DMS79 treated with DMSO at 0.1 percent for 48 hours (cell line): ENCODE measurements at regions not wholly inside any gene's neighbourhood (a gene's known extent, or its start where the extent isn't known, plus 50 kb on each side); places are given as distances from the start of the nearest gene placed in this dataset.

Experiments used
- DNase-seq: peaks from one replicate; lab custom pipeline; 2025; lab: John Stamatoyannopoulos, UW

DNA sequence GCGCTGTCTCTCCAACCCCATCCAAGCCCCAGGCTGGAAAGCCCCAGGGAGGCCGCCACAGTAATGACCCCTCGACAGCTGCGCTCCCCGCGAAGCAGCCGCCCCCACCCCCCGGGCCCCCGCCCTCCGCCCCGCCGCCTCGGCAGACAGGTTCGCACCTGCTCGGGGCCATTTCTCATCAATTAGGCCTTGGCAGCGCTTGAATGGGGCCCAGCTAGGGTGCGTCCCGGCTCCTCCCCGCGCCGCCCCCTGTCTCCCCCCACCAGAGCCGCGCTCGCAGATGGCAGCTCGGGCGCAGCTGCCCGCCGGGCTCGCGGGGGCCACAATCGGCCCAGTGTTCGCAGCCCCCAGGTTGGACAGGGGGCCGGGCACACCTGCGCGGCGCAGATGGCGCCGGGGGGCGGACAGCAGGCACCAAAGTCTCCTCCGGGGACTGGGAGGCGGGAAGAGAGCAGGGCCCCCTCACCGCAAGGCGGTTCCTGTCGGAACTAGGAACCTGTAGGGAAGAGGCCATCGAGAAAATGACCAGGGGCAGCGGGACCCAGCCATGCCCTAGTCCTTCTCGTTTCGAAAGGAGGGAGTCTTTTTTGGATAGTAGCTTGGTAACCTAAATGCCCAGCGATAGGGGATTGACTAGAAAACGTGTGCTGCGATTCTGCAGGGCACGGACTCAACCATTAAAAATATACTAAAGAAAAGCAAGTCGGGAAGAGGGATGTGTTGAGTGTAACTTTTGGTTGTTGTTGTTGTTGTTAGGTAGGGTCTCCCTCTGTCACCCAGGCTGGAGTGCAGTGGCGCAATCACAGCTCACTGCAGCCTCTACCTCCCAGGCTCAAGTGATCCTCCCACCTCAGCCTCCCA is 83.2 kb upstream of the EYA2 start:
- DNase-seq = peak; percentile 20

DNA sequence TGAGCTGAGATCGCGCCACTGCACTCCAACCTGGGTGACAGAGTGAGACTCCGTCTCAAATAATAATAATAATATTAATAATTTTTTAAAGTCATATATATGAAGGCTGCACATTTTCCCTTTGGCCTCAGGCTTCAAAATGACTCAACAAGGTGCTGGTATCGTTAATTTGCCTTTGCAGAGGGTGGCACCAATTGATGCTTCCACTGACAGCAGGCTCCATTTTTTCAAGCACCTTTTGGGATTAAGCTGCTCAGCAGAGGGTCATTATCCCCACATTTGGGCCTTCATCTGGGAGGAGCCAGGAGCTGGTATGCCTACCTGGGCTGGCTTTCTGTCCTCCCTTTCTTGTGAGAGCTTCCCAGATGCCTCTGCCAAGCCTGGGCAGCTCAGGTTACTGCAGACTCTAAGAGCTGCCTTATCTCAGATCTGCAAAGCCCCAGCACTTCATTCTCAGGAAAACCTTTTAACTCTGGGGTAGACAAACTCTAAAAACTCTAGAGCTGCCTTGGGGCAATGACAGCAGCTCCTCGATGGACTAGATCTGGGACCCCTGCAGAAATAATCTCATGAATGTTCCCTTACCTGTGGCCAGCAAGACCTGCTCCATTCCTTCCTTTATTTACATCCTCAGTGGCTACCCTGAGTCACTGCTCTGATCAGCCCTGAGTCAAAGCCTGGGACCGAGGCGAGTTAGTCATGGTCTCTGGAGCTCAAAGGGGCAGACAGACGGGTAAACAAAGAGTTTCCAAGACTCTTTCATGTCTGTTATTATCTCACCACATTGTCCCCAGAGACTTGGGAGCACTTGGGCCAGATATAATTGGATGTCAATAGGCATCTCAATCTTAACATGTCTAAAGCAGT is 80.0 kb upstream of the EYA2 start:
- DNase-seq = peak; percentile 72

DNA sequence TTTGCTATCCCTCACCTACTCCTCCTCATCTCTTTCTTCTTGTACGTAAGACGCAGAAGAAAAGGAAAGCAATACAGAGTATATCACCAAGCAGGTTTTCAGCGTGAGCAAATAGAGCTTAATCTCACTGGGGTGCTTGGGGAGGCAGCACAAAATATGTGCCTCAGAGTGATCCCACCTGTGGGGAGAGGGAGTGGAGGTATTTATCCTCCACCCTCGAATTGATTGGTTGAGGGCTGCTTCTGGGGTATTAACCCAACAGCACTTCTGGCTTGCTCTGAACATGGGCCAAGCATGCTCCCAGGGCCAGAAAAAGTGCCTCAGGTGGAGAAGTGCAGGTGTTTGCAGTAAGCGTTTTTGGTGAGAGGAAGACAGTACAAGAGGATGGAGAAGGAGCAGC is 78.5 kb upstream of the EYA2 start:
- no peak for DNase-seq

DNA sequence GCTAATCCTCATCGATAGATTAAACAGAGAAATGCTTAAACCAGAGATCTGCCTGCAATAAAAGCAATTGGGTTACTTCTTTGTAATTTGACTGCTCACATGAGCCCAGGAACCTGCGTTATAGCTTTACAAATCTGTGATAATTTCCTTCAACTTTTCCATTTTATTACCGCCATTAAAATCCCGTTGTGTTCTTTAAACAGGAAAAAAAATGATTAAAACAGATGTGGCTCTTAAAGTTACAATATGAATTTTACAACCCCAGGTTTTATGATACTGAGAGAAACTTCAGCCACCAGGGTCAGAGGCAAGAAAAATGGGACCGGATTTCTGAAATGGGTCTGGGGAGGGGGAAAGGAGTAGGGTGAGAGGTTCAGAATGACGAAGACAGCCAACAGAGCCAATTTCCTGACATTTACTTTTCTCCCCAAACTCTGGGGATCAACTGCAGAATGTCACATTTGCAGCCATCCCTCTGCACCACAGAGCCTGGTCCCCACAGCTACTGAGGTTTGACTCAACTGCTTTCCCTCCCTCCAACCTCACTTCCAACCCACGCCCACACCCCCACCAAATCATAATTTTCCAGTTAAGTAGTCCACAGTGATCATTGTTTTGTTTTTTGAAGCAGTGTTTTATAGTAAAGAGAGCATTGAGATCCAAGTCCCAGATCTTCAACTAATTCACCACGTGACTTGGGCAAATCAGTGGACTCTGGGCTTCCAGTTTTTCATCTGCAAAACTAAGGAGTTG is 77.6 kb upstream of the EYA2 start:
- no peak for DNase-seq

DNA sequence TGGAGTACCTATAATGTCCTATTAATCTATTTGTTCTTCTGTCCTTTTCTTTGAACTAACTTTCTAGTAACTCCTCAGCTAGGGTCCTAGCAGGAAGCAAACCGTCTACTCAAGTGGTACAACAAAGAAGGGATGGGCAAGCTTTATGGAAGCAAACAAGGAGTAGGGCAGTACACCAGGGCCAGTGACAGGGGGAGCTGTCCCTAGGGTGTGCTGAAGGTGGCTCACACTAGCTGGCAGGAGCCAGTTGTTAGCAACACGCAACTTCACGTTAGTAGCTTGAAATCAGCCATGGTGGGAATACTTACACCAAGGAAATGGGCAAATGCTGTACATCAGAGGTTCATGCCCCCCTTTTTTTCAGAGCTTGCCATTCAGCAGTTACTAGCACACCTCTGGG is 74.0 kb upstream of the EYA2 start:
- no peak for DNase-seq

DNA sequence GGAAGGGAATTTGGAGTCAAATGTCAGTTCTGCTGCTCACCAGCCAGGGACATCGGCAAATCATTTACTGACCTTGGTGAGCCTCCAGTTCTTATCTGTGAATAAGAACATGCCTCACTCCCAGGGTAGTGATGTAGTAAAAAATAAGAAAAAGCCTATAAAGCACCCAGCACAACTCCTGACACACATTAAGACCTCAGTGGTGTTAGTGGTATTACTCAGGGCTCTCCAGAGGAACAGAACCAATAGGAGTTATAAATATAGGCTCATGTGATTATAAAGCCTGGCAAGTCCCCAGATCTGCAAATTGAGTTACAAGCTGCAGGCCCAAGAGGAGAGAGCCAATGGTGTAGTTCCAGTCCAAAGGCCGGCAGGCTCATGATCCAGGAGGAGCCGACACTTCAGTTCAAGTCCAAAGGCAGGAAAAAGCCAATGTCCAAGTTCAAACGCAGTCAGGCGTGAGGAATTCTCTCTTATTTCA is 71.3 kb upstream of the EYA2 start:
- DNase-seq = no peak

DNA sequence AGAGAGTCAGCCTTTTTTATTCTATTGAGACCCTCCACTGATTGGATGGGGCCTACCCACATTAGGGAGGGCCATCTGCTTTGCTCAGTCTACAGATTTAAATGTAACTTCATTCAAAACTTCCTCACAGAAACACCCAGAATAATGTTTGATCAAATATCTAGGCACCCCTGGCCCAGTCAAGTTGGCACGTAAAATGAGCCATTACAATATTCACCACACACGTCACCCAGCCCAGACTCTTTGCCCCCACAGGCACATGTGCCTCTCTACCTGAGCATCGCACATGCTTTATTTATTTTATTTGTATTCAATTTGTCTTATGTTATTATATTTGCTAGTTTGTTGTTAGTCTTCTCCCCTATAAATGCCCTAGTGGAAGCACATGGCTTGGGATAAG is 70.9 kb upstream of the EYA2 start:
- DNase-seq = no peak

DNA sequence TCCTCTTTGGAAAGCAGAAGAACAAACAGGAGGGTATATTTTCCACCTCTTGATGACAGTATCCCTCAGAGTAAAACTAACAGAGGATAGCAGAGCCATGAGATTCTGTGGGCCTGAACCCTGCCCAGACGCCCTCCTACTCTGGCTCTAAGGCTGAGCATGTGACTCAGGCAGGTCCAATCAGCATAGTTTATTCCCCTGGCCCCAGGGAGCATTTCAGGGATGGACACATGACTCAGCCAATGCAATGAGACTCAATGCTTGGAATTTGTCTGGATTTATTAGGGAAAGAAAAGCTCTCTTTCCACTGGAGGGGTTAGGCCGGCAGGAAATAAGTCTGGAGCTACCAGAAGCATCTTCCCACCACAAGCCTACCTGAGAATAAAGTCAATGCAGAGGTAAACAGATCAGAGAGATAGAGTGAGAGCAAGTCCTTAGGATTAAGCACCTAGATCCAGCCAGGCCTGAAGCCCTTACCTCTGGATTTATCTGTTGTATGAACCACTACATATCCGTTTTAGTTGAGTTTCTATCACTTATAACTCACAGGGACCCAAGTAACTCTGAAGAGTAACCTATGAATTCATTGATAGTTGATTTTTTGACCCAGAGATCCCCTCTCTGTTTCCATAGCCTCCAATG is 68.2 kb upstream of the EYA2 start:
- DNase-seq = no peak

DNA sequence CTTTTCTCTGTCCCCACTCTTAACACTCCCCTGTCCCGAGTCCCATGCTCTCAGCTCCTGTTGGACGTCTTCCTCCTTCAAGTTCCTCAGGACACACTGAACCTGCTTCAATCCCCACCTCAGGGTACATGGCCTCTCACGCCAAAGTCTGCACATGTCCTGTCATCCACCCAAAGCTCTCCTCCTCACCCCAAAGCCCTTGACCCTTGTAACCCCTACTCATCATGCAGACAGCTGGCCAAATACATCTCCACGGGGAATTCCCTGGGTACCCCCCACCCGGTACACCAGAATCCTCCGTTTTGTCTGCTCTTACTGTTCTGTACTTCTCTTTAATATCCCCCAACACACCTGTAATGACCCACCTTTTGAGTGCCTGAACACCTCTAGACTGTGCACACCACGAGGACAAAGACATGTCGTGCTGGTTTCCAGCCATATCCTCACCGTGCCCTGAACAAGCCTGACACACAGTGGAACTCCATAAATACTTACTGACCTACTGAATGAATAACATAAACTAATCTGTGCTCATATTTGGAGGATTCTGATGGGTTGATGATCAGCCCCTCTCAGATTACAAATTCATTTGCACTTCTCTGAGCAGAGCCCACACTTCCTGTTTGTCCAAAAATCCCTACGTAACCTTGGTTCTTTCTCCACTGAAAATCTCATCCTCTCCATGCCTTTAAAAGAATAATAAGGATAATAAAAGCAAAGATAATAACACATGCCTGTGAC is 66.8 kb upstream of the EYA2 start:
- no peak for DNase-seq

DNA sequence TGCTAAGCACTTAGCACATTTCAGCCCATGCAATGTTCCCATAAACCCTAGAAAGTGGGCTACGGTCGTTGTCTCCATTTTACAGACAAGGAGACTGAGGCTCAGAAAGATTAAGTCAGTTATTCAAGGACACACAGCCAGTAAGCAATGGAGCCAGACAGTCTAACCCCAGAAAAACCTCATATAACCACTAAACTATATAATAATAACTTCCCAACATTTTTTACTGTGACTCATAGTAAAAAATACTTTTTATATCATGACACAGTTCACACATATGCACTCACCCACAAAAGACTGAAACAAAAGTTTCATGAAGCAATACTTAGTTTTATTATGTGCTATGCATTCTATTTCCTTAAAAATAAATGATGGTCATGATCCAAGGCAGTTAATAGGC is 66.2 kb upstream of the EYA2 start:
- DNase-seq = no peak

DNA sequence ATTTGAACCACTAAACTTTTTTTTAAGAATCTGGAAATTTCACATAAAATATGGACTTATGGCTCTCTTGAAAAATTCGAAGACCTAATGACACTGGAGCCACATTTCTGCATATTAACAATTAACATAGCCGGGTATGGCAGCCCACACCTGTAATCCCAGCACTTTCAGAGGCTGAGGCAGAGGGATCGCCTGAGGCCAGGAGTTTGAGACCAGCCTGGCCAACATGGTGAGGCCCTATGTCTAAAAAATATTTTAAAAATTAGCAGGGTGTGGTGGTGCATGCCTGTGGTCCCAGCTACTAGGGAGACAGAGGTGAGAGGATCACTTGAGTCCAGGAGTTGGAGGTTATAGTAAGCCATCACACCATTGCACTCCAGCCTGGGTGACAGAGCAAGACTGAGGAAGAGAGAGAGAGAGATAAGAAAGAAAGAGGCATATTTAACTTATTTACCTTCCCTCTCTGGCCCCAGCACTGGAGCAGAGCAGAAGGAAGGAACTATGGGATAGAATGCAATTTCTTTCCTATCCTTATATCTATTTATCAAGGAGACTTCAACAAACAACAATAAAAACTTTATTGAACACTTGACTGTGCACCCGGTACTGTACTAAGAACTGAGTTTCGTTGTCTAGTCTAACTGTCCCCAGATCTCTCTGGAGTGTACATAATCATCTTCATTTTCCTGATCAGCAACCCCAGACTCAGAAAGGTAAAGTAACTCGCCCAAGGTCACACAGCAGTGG is 63.6 kb upstream of the EYA2 start:
- no peak for DNase-seq

DNA sequence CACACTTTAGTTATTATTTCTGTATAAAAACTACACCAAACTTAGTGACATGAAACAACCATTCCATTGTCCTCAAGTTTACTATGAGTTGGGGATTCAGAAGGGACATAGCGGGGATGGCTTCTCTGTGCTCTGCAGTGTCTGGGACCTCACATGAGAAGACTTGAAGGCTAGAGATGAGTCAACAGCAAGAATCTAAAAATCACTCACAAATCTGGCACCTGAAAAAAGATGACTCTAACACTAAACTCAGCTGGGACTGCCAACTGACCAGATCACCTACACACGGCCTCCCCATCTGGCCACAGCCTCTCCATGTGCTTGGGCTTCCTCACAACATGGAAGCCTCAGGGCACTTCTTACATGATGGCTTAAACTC is 63.0 kb upstream of the EYA2 start:
- no peak for DNase-seq

DNA sequence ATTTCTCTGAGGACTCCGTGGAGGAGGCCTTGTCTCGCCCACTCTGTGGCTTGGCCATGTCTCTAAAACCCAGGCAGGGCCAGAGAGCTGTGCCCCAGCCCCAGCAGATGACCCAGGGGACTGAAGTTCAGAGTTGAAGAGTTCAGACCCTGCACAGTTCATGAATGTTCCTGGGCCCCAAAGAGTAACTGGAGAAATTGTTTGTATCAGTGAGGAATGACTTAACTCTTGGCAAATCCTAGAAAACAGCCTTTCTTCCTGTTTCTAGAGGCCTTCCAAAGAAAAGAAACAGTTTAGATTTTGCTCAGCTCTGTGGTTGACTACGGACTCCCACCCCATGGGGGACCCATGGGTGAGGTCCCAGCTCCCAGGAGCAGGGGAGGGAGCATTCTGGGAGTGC is 62.1 kb upstream of the EYA2 start:
- DNase-seq = no peak

DNA sequence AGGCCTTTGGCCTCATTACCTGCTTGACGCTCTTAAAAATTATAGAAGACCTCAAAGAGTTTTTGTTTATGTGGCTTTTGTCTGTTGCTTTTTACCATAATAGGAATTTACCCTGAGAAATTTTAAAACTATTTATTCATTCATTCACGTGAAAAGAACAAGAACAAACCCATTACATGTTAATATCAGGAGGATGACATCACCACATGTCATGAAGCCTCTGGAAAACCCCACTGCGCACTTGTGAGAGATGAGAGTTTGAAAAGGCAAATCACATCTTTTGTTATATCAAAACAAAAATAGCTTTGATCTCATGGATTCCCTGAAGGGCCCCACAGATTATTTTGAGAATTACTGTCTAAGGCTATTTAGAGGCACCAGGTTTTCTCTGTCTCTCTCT is 61.3 kb upstream of the EYA2 start:
- DNase-seq = no peak

DNA sequence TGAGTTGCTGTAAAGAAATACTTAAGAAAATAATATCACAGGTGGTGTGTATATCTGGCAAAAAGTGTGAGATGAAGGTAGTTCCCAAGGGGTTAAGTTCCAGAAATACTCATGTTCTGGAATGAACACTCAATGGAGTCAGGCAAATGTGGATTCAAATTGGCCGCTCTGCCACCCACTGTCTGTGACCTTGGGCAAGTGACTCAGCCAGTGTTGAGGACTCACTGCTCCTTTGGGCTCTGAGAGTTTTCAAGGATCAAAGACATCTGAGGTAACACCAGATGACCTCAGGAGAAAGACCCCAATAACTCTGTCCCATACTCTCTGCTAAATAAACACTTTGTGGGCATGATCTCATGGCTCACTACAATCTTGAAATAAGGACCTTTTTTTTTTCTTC is 59.2 kb upstream of the EYA2 start:
- no peak for DNase-seq

DNA sequence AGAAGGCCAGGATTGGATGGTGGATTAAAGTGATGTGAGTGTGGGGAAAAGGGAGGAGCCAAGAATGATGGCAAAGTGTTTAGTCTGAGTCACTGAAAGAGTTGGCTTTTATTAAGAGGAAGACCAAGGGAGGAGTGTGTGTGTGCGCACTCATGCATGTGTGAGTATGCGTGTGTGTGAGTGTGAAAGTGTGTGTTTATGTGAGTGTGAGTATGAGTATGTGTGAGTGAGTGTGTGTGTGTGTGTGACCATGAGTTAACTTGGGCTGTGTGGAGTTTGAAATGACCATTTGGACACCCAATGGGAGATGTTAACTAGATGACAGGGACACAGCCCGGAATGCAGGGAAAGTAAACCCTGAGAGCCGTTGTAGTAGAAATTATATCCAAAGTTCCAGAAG is 57.6 kb upstream of the EYA2 start:
- DNase-seq = no peak

DNA sequence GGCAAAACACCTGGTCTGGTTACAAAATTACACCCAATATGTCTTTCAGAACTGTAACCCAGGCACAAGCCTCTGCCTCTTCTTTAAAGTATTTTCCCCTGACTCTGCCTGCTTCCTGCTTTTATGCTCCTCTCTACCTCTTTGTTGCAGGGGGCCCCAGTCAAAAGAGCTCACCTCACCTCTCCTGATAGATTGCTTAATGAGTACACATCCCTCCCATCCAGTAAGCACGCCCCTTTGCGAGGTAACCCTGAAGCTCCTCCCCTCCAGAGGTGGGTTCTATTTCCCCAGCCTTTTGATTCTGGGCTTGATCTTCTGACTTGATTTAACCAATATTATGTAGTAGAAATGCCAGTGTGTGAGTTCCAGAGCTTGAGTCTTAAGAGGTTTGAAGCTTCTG is 56.6 kb upstream of the EYA2 start:
- DNase-seq = no peak

DNA sequence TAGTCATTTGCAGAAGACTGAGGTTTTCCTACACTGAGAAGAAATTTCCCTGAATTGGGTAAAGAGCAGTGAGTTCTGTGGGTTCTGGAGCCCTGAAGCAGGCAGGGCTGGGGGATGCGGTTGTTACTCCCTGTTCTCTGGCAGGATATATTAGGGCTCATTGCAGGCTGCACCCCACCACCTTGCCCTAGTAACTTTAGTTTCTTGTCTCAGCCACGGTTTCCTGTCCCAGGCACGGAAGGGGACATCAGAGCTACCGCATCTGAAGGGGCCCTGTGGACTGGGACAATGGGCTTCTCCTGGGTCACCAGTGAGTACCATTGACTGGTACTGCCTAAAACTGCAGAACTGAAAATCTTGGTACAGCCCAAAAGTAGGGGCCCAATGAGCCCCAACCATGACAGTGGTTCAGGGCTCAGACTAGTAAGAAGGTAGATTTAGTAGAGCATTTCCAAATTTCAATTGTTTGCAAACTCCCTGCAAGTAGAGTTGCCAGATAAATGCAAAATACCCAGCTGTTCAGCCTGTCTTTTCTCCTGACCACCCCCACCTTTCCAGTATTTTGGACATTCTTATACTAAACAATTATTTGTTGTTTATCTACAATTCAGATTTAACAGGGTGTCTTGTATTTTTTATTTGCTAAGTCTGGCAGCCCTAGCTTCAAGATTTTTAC is 54.5 kb upstream of the EYA2 start:
- no peak for DNase-seq
